ENCODE measurements at regions not wholly inside any gene's neighbourhood (a gene's known extent, or its start where the extent isn't known, plus 50 kb on each side); places are given as distances from the start of the nearest gene placed in this dataset.

- Histone ChIP-seq H3K36me3 (no peaks in the 10 kb centered on the region), H3K27me3 (no peaks in the 10 kb centered on the region), H3K4me3 (no peak overlapping the region), H3K27ac (no peak overlapping the region), H3K4me1 (no peaks in the 10 kb centered on the region), H3K9me3 (peaks cover 8 to 10% of the 10 kb centered on the region in 2 donors)
- TF ChIP-seq POLR2AphosphoS5 (IDR thresholded peaks at IDR 0.05), result no peak
- no peak for TF ChIP-seq CTCF (IDR thresholded peaks at IDR 0.05)
- intact Hi-C loops (cut with DNase I; ENCODE audit: low total_unique reads), result loop anchor here (5.0 kb wide), 1 partner anchor 715 kb away; no protein-coding TSS in a partner anchor
- DNase-seq (ENCODE audit: low spot score in 2 of 2), result no peak
These were observed 78.2 kb downstream of the IL21 start for GRCh38 chr4:122542411-122543236.

DNA sequence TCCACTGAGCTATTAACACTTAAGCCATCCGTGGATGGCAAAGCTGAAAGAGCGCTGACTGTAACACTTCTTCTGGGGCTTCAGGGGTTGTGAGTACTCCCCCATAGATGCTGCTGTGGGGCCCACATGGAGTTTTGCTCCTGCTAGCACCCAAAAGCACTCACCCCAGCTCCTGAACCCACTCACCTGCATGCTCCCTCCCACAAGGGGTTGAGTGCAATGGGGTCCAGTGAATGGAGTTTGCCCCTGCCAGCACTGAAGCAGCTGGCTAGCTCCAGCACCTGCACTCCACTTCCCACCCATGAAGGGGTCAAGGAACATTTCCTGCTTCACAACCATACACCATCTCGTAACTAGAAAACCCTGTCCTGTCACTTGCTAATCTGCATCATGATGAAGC lies 78.9 kb downstream of the IL21 start:
- Histone ChIP-seq H3K4me1 (no peaks in the 10 kb centered on the region), H3K36me3 (no peaks in the 10 kb centered on the region), H3K27ac (no peak overlapping the region), H3K4me3 (no peak overlapping the region), H3K27me3 (no peaks in the 10 kb centered on the region), H3K9me3 (peaks cover 8 to 10% of the 10 kb centered on the region in 2 donors)
- TF ChIP-seq POLR2A (IDR thresholded peaks at IDR 0.05), result no peak
- TF ChIP-seq CTCF (IDR thresholded peaks at IDR 0.05), result no peak
- TF ChIP-seq POLR2AphosphoS5 (IDR thresholded peaks at IDR 0.05), result no peak
- no peak for DNase-seq (ENCODE audit: low spot score in 2 of 2)
- intact Hi-C loops (cut with DNase I; ENCODE audit: low total_unique reads), result loop anchor here (5.0 kb wide), 1 partner anchor 715 kb away; no protein-coding TSS in a partner anchor

- Histone ChIP-seq H3K36me3 (no peaks in the 10 kb centered on the region), H3K4me1 (no peaks in the 10 kb centered on the region), H3K9me3 (peaks cover 8 to 10% of the 10 kb centered on the region in 2 donors), H3K27ac (no peak overlapping the region), H3K4me3 (no peak overlapping the region), H3K27me3 (no peaks in the 10 kb centered on the region)
- DNase-seq (ENCODE audit: low spot score in 2 of 2), result no peak
- no peak for TF ChIP-seq CTCF (IDR thresholded peaks at IDR 0.05)
- no peak for TF ChIP-seq POLR2A (IDR thresholded peaks at IDR 0.05)
- TF ChIP-seq POLR2AphosphoS5 (IDR thresholded peaks at IDR 0.05), result no peak
- intact Hi-C loops (cut with DNase I; ENCODE audit: low total_unique reads), result loop anchor here (5.0 kb wide), 1 partner anchor 716 kb away; no protein-coding TSS in a partner anchor
These were observed 80.0 kb downstream of the IL21 start for GRCh38 chr4:122540838-122541237.

GRCh38 chr4:122539861-122540465 lies 80.9 kb downstream of the IL21 start:
- Histone ChIP-seq H3K27me3 (no peaks in the 10 kb centered on the region), H3K4me3 (no peak overlapping the region), H3K36me3 (no peaks in the 10 kb centered on the region), H3K27ac (no peak overlapping the region), H3K9me3 (peaks cover 8 to 10% of the 10 kb centered on the region in 2 donors), H3K4me1 (no peaks in the 10 kb centered on the region)
- intact Hi-C loops (cut with DNase I; ENCODE audit: low total_unique reads), result loop anchor here (5.0 kb wide), 1 partner anchor 717 kb away; no protein-coding TSS in a partner anchor
- no peak for TF ChIP-seq POLR2AphosphoS5 (IDR thresholded peaks at IDR 0.05)
- DNase-seq (ENCODE audit: low spot score in 2 of 2), result no peak

DNA sequence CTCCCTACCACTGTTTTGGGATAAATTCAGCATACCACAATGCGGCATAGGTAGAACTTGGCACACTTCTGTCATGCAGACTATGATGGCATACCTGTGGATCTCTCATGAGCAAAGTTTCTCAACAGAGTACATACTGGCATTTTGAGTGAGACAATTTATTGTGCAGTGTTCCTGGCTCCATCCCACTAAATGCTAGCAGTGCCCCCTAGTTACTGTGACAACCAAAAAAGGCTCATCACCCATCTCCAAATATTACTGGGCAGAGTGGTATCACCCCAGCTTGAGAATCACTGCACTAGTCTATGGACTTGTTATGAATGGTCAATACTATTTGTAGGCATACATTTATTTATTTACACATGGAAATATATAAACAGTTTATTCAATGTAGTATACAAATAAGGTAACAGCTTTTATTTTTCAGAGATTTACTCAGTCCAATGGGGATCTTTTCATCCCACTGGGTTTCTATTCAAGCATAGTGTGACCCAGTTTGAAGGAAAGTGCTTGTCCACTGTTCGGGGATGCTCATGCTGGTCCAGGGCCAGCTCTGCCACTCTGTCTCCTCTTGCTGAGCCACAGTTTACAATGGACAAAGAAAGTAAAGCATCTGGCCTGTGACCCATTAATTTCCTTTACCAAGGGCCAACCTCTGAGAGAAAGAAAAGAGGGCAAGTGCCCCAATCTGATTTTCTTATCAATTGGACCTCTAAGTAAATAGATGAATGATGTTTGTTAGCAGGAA lies 81.0 kb upstream of the IL2 start:
- no peaks in the 10 kb centered on the region for H3K4me1 ChIP-seq
- TF ChIP-seq POLR2AphosphoS5 (IDR thresholded peaks at IDR 0.05), result no peak
- no peak for TF ChIP-seq CTCF (IDR thresholded peaks at IDR 0.05)
- TF ChIP-seq POLR2A (IDR thresholded peaks at IDR 0.05), result no peak
- H3K4me3 ChIP-seq, result no peak overlapping the region
- no peak for DNase-seq (ENCODE audit: low spot score in 2 of 2)
- peaks cover 8 to 10% of the 10 kb centered on the region in 2 donors for H3K9me3 ChIP-seq
- no peaks in the 10 kb centered on the region for H3K27me3 ChIP-seq
- no peaks in the 10 kb centered on the region for H3K36me3 ChIP-seq
- intact Hi-C loops (cut with DNase I; ENCODE audit: low total_unique reads), result no loop called here
- no peak overlapping the region for H3K27ac ChIP-seq

Measured in breast epithelium (tissue), 4 donors.